Activated naive CD4-positive, alpha-beta T cell treated with anti-CD3 and anti-CD28 coated beads for 36 hours (primary cell): ENCODE measurements at regions not wholly inside any gene's neighbourhood (a gene's known extent, or its start where the extent isn't known, plus 50 kb on each side); places are given as distances from the start of the nearest gene placed in this dataset.

Experiments used
- CTCF ChIA-PET: fragments of 350-600 bp; sonication (Branson Sonifier 250); formaldehyde crosslinking; loops from one replicate; lab custom pipeline; 2021; ENCODE audit warnings: antibody characterized with exemption; lab: Charles Lee
- DNase-seq: peaks from one replicate; pipeline ENCODE4 v3.0.0-alpha.2; 2020
- H3K27ac Mint-ChIP-seq: one replicate; pipeline ENCODE4 v1.8.0; 2021; ENCODE audit warnings: mild to moderate bottlenecking, mixed read lengths
- H3K27me3 Mint-ChIP-seq: one replicate; pipeline ENCODE4 v1.8.0; 2021; ENCODE audit warnings: low read depth, mixed read lengths
- H3K36me3 Mint-ChIP-seq: one replicate; pipeline ENCODE4 v1.8.0; 2021; ENCODE audit warnings: low read depth, mixed read lengths
- H3K4me1 Mint-ChIP-seq: one replicate; pipeline ENCODE4 v1.8.0; 2021; ENCODE audit warnings: low read depth, mixed read lengths
- H3K4me3 Mint-ChIP-seq: one replicate; pipeline ENCODE4 v1.8.0; 2021; ENCODE audit warnings: mild to moderate bottlenecking, moderate library complexity, mixed read lengths
- H3K9me3 Mint-ChIP-seq: one replicate; pipeline ENCODE4 v1.8.0; 2021; ENCODE audit warnings: mixed read lengths
- intact Hi-C: fragments of 100-400 bp; cut with micrococcal nuclease; formaldehyde crosslinking; loops from one replicate; pipeline ENCODE4 v1.15.1; 2023

GRCh38 chr6:143621876-143622605, 55.7 kb upstream of the PHACTR2 start:
- intact Hi-C loops = no loop called here
- Mint-ChIP-seq H3K27me3 (no peaks in the 10 kb centered on the region), H3K27ac (no peak overlapping the region), H3K36me3 (no peaks in the 10 kb centered on the region), H3K4me3 (no peak overlapping the region), H3K9me3 (no peaks in the 10 kb centered on the region), H3K4me1 (peaks cover 6% of the 10 kb centered on the region)
- CTCF ChIA-PET = interaction anchor here (0.6 to 0.7 kb wide), 2 partner anchors 204 to 318 kb away, joined by 3 to 5 read pairs; no protein-coding TSS in a partner anchor
- DNase-seq = no peak

DNA sequence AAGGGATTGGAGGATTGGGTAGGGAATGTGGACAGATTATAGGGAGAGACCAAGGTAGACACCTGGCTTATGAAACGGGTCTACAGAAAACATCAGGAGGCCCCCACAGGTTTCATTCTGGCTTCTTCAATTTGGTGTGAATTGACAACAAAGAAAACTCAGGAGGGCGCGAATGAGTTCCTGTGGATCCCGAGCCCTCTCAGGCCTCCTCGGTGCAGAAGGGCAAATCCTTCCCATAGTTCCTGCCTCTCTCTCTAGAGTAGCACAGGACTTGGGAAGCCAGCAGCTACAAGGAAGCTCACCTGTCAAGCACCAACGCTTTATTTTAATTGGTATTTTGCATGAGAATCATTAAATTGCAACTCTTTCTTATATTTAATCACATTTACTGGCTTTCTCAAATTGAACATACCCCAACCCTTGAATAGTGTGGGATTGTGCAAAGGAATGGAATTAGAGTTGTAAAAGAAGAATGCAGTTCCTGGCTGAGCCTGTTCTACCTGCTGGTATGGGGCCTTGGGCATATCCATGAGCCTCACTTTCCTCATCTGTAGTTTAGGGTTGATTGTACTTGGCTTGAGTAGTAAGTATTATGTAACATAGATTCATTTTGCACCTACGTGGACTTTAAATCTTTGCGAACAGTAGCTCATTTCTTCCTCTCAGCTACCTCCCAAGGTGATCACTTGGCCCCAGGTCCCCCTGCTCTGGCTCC, 56.4 kb upstream of the PHACTR2 start:
- Mint-ChIP-seq H3K9me3 (no peaks in the 10 kb centered on the region), H3K27ac (no peak overlapping the region), H3K4me1 (peaks cover 8% of the 10 kb centered on the region), H3K36me3 (no peaks in the 10 kb centered on the region), H3K27me3 (no peaks in the 10 kb centered on the region), H3K4me3 (no peak overlapping the region)
- CTCF ChIA-PET = interaction anchor here (0.6 to 2.1 kb wide), 2 partner anchors 46 to 205 kb away, joined by 5 read pairs; no protein-coding TSS in a partner anchor
- no peak for DNase-seq
- intact Hi-C loops = no loop called here

DNA sequence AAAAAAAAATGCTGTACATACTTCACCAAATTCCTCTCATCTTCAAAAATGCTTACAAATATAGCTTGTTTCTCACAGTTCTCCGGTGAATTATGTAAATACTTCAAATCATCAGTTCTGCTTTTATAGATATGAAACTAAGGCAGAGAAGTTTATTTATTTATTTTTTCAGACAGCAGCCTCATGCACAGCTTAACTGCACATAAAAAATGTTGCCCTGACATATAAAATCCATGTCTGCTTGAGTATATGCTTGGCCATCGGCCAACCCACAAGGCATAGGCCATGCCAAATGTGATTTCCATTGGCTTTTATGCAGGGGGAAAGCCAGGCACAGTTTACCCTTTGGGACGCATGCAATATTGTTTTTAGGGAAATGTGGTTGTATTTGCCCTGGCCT, 57.3 kb upstream of the PHACTR2 start:
- Mint-ChIP-seq H3K27me3 (no peaks in the 10 kb centered on the region), H3K36me3 (no peaks in the 10 kb centered on the region), H3K4me3 (no peak overlapping the region), H3K27ac (no peak overlapping the region), H3K4me1 (peaks cover 6% of the 10 kb centered on the region), H3K9me3 (no peaks in the 10 kb centered on the region)
- DNase-seq = no peak
- CTCF ChIA-PET = interaction anchor here (0.5 to 2.1 kb wide), 2 partner anchors 38 to 45 kb away, joined by 4 to 5 read pairs; no protein-coding TSS in a partner anchor
- intact Hi-C loops = no loop called here

DNA sequence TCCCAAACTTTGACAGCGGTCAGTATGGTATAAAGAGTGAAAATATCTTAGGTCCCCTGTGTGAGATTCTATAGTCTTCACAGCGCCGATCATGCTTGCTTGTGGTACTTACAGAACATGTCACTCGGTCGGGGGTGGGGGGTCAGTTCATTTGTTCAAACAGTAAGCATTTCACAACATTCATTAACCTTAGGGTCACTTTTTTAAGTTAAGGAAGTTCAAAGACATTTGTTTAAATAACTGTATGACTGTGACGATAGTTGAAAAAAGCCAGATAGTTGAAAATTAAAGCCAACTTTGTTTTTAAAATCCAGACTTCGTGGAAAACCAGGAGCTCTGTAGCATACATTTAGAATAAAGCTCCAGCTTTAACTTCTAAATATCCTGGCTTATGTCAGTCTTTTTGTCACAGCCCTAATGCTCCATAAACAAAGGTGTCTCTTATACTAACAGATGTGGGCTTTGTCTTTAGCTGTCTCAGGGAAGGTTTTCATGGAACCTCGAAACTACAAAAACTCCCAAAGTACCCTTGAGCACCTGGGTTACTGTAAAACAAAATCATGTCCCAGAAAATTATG, 57.9 kb upstream of the PHACTR2 start:
- Mint-ChIP-seq H3K4me1 (peaks cover 6% of the 10 kb centered on the region), H3K27me3 (no peaks in the 10 kb centered on the region), H3K4me3 (no peak overlapping the region), H3K27ac (no peak overlapping the region), H3K36me3 (no peaks in the 10 kb centered on the region), H3K9me3 (no peaks in the 10 kb centered on the region)
- CTCF ChIA-PET = interaction anchor here (0.5 to 2.1 kb wide), 2 partner anchors 37 to 44 kb away, joined by 4 to 5 read pairs; no protein-coding TSS in a partner anchor
- intact Hi-C loops = no loop called here
- DNase-seq = no peak

DNA sequence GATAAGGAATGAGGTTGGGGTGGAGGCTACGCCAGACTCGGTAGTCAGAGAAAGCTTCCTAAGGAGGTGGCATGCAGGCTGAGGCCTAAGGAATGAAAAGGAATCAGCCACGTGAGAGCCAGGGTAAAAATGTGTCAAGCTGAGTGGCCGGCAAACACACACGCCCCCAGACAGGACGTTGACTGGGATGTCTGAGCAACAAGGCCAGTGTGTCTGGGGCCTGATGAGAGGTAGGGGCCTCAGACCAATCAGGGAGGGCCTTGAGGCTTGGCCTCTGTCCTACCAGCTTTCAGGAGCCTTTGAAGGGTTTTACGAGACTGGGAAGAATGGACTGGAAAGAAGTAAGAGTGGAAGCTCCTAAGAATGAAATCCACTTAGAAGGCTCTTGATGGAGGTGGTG, 61.0 kb upstream of the PHACTR2 start:
- no peaks in the 10 kb centered on the region for H3K9me3 Mint-ChIP-seq
- DNase-seq = no peak
- intact Hi-C loops = no loop called here
- H3K4me3 Mint-ChIP-seq = no peak overlapping the region
- CTCF ChIA-PET = no interaction called here
- peaks cover 15% of the 10 kb centered on the region for H3K4me1 Mint-ChIP-seq
- no peak overlapping the region for H3K27ac Mint-ChIP-seq
- no peaks in the 10 kb centered on the region for H3K27me3 Mint-ChIP-seq
- no peaks in the 10 kb centered on the region for H3K36me3 Mint-ChIP-seq

DNA sequence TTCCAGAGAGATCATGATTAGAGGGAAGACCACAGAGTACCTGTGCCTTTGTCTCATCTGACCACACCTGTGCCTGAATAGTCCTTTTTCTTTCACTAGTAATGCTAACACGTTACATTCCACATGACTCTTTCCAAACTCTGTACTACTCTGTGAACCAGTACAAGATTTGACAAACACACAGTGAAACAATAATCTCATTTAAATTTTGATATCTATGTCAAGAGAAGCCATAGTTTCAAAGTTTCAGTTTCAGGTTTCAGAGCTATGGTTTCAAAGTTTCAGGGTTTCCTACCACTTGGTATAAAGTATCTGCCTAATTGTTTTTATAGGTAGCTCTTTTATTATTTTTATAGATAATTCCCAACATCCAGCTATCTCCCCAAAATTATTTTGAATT, 62.0 kb upstream of the PHACTR2 start:
- Mint-ChIP-seq H3K27me3 (no peaks in the 10 kb centered on the region), H3K36me3 (no peaks in the 10 kb centered on the region), H3K27ac (no peak overlapping the region), H3K4me1 (peaks cover 19% of the 10 kb centered on the region), H3K4me3 (no peak overlapping the region), H3K9me3 (no peaks in the 10 kb centered on the region)
- DNase-seq = no peak
- CTCF ChIA-PET = no interaction called here
- intact Hi-C loops = no loop called here

DNA sequence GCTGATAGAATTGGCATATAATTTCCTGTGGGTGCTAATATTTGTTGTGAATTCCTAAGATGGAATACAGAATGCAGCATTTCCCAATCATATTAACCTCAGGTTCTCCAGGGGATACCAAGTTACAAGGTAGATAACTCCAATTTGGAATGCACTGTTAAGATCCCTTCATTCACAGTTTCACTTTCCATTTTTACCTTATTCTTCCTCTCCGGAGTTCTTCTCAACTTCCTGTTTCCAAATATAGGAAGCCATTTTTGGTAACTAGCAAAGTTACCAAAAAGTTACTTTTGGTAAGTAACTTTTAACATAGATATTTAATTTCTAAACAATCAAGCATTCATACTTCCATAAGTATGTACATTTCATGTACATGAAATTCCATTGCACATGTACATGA, 63.5 kb upstream of the PHACTR2 start:
- intact Hi-C loops = no loop called here
- DNase-seq = no peak
- Mint-ChIP-seq H3K27ac (no peak overlapping the region), H3K9me3 (no peaks in the 10 kb centered on the region), H3K27me3 (no peaks in the 10 kb centered on the region), H3K4me1 (peaks cover 19% of the 10 kb centered on the region), H3K4me3 (no peak overlapping the region), H3K36me3 (no peaks in the 10 kb centered on the region)
- CTCF ChIA-PET = no interaction called here

GRCh38 chr6:143613749-143614148, 64.0 kb upstream of the PHACTR2 start:
- CTCF ChIA-PET = no interaction called here
- DNase-seq = no peak
- no peaks in the 10 kb centered on the region for H3K36me3 Mint-ChIP-seq
- no peaks in the 10 kb centered on the region for H3K9me3 Mint-ChIP-seq
- no peaks in the 10 kb centered on the region for H3K27me3 Mint-ChIP-seq
- H3K4me1 Mint-ChIP-seq = peaks cover 19% of the 10 kb centered on the region
- no peak overlapping the region for H3K27ac Mint-ChIP-seq
- intact Hi-C loops = no loop called here
- H3K4me3 Mint-ChIP-seq = no peak overlapping the region

GRCh38 chr6:143612186-143612585, 65.6 kb upstream of the PHACTR2 start:
- H3K4me3 Mint-ChIP-seq = no peak overlapping the region
- DNase-seq = no peak
- no peaks in the 10 kb centered on the region for H3K9me3 Mint-ChIP-seq
- no peaks in the 10 kb centered on the region for H3K36me3 Mint-ChIP-seq
- no peak overlapping the region for H3K27ac Mint-ChIP-seq
- CTCF ChIA-PET = no interaction called here
- intact Hi-C loops = no loop called here
- peaks cover 19% of the 10 kb centered on the region for H3K4me1 Mint-ChIP-seq
- H3K27me3 Mint-ChIP-seq = no peaks in the 10 kb centered on the region

DNA sequence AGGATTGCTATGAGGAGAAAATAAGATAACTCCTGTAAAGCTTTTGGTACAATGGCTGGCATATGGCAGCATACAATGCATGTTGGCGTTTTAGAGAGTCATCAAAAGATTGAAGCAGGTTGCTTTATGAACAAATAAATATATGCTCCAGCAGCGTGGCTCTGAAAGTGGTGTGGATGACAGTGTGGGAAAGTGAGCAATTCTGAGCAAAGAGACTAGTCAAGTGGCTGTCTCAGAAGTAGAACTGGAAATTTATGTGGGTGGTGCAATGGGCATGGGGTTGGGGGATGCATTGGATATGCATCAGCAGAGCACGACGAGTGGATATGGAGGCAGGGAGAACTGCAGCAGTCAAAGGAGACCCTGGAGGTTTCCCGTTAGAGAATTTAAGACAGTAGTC, 66.2 kb upstream of the PHACTR2 start:
- intact Hi-C loops = no loop called here
- CTCF ChIA-PET = no interaction called here

DNA sequence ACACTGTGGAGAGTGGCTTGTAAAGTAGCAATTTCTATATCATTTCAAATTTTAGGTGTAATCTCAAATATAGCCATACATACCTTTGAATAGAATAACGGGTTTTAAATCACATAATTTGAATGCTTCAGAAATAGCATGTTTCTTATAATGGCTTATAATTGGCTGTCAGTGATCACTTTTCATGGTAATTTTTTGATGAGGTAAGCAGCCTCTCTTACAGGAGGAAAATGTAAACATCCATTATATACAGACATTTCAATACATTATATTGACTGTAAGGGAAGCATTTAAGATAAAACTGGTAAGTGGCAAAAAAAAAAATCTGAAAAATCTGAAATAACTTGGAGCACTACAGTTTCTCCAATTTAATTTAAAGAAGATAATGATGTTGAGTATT, 67.8 kb upstream of the PHACTR2 start:
- no peak for DNase-seq
- Mint-ChIP-seq H3K36me3 (no peaks in the 10 kb centered on the region), H3K27ac (no peak overlapping the region), H3K4me3 (no peak overlapping the region), H3K27me3 (no peaks in the 10 kb centered on the region), H3K9me3 (no peaks in the 10 kb centered on the region), H3K4me1 (peaks cover 12% of the 10 kb centered on the region)
- intact Hi-C loops = no loop called here
- CTCF ChIA-PET = interaction anchor here (1.3 kb wide), 2 partner anchors 17 to 34 kb away, joined by 4 read pairs; no protein-coding TSS in a partner anchor

More for the DNA sequence above, 66.2 kb upstream of the PHACTR2 start:
- DNase-seq = no peak
- no peaks in the 10 kb centered on the region for H3K27me3 Mint-ChIP-seq
- H3K27ac Mint-ChIP-seq = no peak overlapping the region
- H3K4me3 Mint-ChIP-seq = no peak overlapping the region
- no peaks in the 10 kb centered on the region for H3K36me3 Mint-ChIP-seq
- H3K9me3 Mint-ChIP-seq = no peaks in the 10 kb centered on the region
- H3K4me1 Mint-ChIP-seq = peaks cover 19% of the 10 kb centered on the region

DNA sequence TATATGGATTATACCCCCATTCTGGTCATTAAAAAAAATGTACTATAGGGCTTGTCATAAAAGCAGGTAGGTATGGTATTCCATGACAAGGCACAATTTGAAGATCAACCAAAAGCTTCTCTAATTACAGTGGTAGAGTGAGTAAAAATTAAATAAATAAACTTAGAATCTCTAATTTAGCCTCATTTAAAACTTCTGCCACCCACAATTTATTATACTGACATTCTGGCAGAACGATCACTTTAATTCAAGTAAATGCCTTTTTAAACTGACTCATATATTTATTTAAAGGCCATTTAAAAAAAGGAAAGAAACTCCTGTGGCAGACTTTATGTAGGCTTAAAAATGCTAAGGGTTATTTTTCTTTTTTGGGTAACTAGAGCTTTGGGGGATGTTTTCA, 68.3 kb upstream of the PHACTR2 start:
- no peaks in the 10 kb centered on the region for H3K36me3 Mint-ChIP-seq
- H3K27ac Mint-ChIP-seq = no peak overlapping the region
- H3K4me3 Mint-ChIP-seq = no peak overlapping the region
- no peaks in the 10 kb centered on the region for H3K27me3 Mint-ChIP-seq
- intact Hi-C loops = no loop called here
- H3K4me1 Mint-ChIP-seq = peaks cover 10% of the 10 kb centered on the region
- no peaks in the 10 kb centered on the region for H3K9me3 Mint-ChIP-seq
- CTCF ChIA-PET = interaction anchor here (0.6 kb wide), 1 partner anchor 20 kb away, joined by 3 read pairs; no protein-coding TSS in a partner anchor
- DNase-seq = no peak
